GM21737 (cell line): ENCODE measurements at regions not wholly inside any gene's neighbourhood (a gene's known extent, or its start where the extent isn't known, plus 50 kb on each side); places are given as distances from the start of the nearest gene placed in this dataset.
"Not testable (repeated sequence)": the region's sequence is repeated elsewhere in the genome, so short reads cannot be mapped to it uniquely, and the experiment has no call there.

Experiments used
- ATAC-seq: cut with Tn5 transposase; IDR thresholded peaks from one replicate; pipeline ENCODE4 v1.9.1; 2021; ENCODE audit warnings: mild to moderate bottlenecking, moderate library complexity; ENCODE audit not compliant: unreplicated experiment

DNA sequence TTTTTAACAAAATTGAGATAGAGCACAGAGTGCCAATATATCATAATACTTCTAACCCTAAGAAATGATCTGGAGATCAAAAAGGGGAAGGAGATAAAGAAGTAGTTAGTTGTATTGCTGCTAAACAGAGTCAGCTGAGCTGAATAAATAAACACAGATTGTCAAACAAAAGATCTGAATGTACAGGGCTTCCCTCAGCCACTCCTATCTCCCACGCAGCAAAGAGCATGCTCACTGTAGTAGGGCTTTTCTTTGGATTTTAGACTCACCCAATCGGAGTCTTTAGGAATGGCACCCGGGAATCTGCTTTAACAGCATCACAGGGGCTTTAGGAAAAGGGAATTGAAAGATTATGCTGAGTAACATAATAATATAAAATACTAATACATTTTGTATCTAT lies 222.2 kb upstream of the STXBP5 start:
- no peak for ATAC-seq

DNA sequence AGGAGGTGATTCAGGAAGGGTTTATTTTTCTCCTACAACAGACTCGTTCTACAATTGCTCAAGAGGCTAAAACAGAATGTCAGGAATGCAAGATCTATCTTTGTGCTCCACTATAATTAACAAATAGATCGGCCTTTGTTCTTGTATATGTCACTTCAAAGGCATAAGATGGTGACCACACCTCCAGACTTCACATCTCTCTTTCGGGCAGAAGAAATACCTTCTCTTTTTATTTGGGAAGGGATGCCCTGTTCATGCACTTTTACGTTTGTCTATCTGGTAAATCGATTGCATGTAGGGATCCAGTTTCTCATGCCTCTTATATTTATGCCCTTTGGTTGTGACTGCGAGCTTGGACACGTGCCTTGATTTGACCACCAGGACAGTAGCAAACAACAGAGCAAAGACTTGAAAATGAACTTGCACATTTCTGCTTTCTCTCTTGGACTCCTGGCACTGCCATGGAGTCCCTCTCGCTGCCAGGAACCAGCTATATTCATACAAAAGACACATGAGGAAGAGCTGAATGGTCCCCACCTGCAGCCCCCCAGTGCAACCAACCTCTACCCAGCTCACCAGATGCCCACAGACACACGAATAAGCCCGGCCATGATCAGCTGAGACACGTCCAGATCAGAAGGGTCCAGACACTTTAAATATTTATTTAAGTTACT lies 219.8 kb upstream of the STXBP5 start:
- no peak for ATAC-seq

DNA sequence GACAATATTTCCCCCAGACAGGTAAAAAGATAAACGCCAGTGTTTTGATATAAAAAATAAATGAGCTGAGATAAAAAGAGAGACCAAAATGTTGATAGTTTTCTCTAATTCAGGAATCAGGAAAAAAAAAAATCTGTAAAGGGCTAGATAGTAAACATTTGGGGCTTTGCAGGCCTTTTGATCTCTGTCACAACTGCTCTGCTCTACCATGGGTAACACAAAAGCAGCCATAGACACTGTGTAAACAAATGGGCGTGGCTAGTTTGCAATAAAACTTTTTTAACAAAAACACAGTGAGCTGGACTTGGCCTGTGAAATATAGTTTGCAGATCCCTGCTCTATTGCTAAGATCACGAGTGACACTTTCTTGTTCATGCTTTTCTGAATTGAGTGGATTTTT lies 219.1 kb upstream of the STXBP5 start:
- ATAC-seq: no peak

DNA sequence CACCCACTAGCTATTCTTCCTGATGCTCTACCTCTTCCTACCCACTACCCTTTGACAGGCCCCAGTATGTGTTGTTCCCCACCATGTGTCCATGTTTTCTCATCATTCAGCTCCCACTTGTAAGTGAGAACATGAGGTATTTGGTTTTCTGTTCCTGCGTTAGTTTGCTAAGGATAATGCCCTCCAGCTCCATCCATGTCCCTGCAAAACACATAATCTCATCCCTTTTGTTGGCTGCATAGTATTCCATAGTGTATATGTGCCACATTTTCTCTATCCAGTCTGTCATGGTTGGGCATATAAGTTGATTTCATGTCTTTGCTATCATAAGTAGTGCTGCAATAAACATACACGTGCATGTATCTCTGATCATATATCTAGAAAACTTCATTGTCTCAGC lies 218.3 kb upstream of the STXBP5 start:
- no peak for ATAC-seq

DNA sequence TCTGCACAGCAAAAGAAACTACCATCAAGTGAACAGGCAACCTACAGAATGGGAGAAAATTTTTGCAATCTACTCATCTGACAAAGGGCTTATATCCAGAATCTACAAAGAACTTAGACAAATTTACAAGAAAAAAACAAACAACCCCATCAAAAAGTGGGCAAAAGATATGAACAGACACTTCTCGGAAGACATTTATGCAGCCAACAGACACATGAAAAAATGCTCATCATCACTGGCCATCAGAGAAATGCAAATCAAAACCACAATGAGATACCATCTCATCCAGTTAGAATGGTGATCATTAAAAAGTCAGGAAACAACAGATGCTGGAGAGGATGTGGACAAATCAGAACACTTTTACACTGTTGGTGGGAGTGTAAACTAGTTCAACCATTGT lies 216.3 kb upstream of the STXBP5 start:
- not testable (repeated sequence) for ATAC-seq

DNA sequence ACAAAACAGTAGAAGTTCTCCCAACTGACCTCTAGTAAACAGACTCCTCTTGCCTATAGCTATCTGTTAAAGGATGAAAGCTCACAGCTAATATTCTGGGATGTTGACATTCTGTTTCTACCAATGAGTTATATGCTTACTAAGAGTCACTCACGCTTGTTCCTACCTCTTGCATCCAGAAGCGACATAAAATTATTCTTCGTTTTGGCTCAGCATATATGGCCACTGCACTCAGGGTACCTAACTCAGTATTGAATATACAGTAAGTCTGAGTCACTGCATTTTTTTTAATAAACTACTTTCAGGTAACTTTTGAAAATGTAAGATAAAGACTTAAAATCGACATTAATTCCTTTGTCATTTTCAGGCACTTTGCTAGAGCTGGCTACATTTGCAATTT lies 214.4 kb upstream of the STXBP5 start:
- ATAC-seq: no peak

DNA sequence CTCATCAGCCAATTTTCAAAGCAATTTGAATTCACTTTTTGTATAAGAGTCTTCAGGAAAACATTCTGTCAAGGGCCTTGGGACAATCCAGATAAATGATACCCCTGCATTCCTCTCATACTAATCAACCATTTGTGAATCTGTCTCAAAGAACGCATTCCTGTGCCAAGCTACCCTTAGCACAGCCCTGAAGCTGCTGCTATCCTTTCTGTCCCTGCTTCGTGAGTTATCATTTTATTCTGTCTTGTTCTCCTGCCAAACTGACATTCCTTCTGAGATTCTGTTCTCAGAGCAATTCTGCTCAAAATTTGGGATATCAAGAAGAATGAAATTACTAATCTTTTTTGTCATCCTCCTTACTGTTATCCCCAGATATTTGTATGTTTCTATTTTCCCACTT lies 213.9 kb upstream of the STXBP5 start:
- no peak for ATAC-seq

DNA sequence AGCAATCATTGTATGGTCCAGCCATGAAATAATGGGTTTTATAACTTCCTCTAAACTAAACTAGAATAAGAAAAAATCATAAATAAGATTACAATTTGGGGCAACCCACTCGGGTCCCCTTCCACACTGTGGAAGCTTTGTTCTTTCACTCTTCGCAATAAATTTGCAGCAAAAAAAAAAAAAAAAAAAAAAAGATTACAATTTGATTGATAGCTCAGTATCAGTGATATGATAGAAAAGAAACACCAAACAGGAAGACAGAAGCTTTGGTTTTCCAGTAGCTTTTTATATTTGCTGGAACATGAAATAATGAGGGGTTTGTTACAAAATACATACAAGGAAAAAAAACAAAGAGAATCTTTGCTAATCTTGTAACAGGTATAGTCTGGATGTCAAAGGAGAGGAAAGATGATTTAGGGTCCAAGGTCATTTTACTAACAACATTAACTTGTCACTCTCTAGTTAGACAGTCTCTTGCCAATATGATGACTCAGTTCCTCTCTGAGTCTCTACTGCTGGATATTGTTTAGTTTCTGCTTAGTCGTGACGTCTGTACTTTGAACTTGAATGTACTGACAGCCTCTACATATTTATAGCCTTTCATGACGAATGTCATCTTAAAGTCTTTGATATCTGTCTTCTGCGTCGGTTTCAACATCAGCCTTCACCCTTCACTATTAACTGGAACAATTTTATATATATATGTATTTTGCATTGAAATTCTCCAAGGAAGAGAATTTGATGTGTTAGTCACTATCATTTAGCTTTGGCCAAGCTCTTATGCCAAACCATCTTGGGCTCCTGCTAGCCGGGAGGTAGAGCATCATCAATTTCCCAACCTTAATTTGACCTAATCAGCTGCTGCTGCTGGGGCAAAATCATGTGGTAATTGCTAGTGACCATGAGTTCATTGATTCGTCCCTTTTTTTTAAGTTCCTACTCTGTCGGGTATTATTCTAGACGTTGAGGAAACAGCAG lies 213.1 kb upstream of the STXBP5 start:
- no peak for ATAC-seq

DNA sequence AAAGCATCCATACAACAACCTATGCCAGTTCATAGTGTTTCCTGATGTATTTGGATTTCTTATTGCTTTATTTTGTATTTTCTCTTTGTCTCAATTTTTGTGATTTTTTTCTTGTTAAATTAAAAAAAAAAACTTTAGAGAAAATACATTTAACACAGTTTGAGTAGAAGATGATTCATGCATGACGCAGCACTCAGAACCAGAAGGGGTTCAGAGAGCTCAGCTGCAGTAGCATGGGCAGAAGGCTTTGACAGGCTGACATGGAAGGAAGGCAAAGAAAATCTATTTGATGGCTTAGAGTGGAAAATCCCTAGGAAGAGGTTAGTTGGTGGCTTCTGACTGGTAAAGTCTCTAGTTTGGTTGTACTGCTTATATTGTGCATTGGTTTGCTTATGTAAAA lies 207.2 kb upstream of the STXBP5 start:
- no peak for ATAC-seq

DNA sequence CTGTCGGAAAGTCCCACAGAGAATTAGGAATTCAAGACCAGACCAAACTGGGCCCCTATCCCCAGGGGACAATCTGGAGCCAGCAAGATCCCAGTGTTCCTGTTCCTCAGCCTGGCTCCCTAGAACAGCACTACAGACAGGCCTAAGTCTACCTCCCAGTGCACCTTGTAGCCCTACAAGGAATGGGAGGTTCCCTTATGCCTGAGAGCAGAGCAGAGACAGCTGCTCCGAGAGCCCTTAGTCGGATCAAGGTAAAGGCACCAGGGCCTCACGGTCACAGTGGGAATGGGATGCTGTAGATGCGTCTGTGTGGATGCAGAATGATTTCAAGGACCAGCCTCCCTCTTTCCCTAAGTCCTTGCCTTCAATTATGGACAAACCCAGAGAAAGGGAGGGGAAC lies 204.5 kb upstream of the STXBP5 start:
- ATAC-seq: no peak

DNA sequence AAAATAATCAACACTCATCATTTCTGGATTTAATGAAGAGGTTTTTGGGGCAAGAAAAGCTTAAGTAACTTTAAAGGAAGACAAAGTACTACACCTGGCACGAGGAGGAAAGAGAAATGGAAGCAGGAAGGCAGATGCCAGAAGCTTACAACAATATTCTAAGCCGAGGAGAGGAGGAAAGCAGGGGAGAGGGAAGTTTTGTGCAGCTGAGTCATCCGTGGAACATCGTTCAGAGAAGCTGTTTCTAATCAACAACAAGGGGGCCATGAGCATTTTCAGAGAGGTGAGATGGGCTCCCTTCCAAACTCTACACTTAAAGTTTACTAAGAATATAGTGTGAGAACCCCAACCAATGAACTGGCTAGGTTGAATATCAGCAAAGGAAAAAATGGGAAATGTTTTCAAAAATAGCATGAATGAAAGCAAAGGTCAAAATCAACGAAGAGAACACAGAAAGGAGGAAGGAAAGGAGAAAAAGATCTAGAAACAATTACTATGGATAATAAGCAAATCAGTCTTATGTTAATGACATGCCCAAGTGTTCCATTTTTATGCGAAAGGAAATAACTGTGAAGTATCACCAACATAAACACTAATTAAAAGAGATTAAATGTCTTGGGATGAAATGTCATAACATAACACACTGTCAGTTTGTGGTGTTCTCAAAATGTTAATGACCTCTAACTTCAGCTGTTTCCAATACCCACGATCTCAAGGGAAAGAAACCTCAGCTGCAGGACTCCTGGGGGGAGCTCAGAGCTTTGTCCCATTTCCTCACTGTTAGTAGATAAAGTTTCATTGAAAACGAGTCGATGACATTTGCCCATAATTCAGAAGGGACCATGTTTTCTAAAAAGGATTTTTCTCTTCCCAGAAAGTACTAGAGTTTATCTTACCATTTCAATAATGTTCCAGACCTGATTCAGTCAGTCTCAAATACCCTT lies 203.4 kb upstream of the STXBP5 start:
- no peak for ATAC-seq

DNA sequence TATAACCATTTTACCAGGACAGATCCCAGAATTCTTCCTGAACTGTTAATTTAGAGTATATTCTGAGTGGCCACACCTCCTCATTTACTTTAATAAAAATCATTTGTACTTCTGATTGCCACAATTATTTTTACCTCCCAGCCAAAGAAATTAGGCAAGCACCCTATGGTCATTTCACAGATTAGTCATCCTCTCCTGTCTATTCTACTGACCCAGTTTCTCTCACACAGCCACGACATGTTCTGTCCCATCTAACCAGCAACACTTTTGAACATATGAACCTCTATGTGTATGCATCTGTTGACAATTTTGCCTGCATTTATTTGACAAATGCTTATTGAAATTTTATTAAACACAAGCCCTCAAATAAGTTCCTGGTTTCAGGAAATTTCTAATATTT lies 202.6 kb upstream of the STXBP5 start:
- no peak for ATAC-seq

DNA sequence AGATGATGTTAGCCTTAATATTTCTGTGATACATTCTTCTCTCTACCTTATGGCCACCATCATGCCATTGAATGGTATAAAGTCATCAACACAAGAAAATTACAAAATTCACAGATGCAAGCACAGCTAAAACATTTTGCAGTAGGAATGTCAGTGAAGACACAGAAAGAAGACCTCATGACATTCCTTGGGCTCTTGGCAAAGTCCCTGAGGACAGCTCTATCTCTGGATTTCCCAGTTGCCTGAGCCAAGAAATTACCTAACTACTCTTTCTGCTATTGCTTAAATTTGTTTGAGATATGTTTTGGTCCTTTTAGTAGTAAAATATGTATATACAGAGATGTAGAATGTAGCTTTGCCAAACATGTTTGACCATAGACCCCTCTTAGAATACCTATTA lies 201.0 kb upstream of the STXBP5 start:
- ATAC-seq: no peak

DNA sequence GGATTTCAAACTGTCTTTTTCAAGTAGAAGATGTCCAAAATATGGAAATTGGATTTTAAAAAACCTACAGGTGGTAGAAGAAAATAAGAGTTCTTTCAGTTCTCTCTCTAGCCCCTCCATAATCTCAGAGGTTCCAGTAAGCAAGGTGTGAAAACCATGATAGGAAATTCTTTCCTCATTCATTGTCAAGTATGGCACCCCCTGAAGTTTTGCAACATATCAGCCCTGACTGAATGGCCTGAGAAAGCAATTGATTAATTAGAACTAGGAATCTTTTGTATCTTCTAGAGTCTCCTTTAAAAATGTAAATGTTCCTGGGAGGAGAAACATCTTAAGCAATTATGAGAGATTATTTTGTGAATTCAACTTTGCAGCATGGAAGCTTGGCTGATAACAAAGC lies 198.7 kb upstream of the STXBP5 start:
- ATAC-seq: no peak

DNA sequence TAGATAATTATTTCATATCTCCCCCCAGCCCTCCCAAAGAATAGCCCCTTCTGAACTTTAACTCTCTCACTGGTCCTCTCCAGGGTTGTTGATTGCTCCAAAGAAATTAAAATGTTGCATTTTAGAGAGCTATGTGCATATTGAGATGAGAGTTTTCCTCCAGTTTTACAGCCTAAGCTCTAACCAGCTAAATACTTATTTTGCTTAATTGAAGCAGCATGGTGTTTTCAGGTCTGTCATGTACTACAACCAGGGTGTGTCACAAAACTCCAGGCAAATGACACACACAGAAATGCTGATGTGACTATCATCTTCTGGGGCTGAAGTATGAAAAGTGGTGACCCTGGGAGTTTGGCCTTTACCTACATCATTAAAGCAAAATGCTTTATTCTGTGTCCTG lies 196.8 kb upstream of the STXBP5 start:
- no peak for ATAC-seq

DNA sequence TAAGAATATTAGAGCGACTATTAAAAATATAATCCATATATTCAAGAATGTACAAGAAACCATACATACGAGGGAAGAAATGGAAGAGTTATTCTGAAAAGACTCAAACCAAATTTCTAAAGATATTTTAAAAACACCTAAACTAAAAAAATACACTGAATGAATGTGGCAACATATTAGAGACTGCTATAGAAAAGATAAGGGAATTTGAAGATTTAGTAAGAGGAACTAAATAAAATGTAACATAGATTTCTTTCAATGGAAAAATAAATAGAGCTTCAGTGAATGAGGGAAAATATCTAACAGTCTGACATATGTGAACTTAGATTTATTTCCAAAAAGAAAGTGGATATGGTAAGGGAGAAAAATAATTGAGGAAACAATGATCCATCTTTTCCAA lies 194.9 kb upstream of the STXBP5 start:
- no peak for ATAC-seq

DNA sequence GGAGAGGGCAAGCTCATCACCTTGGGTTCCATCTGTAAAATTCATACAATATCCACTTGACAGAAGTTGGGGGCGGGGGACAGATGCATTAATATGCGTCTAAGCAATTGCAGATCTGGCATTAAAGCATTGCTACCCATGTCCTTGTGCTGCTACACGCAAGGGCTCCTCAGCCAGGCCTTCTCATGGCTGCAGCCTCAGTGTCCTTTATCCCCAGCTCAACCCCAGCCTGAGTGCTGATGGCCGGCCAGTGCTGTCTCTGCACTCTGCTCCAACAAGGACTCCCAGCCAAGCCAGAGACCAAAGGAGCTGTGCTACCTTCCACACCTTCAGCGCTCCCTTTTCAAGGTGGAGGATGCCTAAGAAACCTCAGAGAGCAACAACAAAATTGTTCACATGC lies 188.5 kb upstream of the STXBP5 start:
- ATAC-seq: no peak

DNA sequence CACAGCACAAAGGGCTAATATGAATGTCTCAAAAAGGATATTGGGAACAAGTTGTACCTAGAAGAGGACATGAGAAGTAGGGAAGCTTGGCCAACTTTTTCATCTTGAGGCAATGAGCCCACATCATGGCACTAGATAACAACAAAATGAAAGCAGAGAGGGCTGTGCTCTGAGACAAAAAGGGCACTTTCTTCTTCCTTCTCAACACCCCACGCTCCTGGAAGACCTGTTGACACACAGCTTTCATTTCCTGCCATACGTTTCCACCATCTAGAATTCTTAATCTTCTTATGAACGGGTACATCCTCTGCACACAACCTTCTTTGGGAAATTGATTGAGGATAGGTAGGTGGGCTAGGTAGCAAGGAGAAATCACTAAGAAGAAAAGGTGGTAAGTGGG lies 187.8 kb upstream of the STXBP5 start:
- no peak for ATAC-seq

DNA sequence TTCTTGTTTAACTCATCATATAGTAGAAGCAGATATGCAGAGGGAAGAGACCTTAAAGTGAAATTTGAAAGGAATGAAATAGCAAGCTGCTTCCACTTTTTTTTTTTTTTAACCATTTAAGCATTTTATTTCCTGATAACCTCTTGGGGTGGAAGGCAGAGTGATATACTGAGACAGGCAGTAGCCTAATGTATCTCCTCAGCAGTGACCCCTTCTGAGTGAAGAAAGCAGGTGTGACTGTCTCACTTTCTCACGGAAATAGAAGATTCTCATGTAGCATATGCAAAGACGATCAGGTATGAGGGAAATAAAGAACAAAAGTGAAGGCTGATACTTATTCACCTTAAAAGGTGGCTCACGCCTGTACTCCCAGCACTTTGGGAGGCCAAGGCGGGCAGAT lies 187.1 kb upstream of the STXBP5 start:
- ATAC-seq: no peak

DNA sequence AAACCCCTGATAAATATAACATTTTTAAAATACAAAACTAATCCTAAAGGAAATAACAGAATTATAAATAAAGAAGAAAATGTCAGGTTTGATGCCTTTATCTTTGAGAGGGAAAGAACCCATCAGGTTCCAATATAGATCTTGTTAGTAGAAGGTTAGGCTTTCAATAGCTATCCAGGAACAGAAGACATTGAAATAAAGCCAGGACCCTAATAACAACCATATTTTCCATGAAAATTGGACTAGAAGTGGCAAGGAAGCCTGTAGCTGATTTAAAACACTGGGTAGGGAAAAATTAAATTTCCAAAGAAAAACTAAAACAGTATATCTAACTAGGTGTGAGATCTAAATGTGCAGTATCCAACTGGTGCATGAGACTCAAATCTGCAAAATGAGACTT lies 185.2 kb upstream of the STXBP5 start:
- no peak for ATAC-seq

DNA sequence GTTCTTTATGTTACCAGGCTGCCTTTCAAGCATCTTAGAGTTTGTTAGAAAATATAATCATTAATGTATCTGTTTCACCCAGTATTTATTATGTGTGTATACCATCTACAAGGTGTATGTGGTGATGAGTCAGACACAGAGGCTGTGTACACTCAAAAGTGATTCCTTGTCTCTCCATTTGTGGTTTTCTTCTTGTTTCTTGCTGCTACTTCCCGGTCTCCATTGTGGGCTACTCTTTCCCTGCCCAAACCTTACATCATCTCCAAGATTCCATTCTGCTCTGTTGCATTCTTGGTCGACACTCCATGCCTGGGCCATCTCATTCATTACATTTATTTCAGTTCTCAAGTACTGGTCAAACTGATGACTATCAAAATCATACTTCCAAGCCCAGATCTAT lies 182.2 kb upstream of the STXBP5 start:
- ATAC-seq: no peak
